ENCODE measurements at regions not wholly inside any gene's neighbourhood (a gene's known extent, or its start where the extent isn't known, plus 50 kb on each side); places are given as distances from the start of the nearest gene placed in this dataset.

DNA sequence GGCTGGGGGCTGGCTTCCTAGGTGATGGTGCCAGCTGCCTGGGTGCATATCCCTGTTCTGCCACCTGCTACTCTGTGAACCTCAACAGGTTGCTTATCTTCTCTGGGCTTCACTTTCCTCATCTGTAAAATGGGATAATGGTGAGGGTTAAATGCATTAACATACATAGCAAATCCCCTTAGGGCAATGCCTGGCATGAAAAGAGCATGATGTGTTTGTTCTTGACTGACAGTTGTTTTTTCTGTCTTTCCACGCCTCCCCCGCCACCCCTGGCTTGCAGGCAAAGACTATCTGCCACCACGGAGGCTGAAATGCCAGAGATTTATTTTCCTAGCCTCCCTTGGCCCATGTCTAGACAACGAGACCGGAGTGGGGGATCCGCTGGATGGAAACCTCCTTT is 280.5 kb downstream of the NSG2 start:
- TF ChIP-seq, protein P1, sequence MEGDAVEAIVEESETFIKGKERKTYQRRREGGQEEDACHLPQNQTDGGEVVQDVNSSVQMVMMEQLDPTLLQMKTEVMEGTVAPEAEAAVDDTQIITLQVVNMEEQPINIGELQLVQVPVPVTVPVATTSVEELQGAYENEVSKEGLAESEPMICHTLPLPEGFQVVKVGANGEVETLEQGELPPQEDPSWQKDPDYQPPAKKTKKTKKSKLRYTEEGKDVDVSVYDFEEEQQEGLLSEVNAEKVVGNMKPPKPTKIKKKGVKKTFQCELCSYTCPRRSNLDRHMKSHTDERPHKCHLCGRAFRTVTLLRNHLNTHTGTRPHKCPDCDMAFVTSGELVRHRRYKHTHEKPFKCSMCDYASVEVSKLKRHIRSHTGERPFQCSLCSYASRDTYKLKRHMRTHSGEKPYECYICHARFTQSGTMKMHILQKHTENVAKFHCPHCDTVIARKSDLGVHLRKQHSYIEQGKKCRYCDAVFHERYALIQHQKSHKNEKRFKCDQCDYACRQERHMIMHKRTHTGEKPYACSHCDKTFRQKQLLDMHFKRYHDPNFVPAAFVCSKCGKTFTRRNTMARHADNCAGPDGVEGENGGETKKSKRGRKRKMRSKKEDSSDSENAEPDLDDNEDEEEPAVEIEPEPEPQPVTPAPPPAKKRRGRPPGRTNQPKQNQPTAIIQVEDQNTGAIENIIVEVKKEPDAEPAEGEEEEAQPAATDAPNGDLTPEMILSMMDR (IDR thresholded peaks at IDR 0.05): no peak
- TF ChIP-seq POLR2AphosphoS5 (IDR thresholded peaks at IDR 0.05; ENCODE audit: low read depth, low read length): no peak
- no peak for TF ChIP-seq SIN3A (IDR thresholded peaks at IDR 0.05; ENCODE audit: borderline replicate concordance, insufficient read depth, low read depth, low read length)
- TF ChIP-seq, protein P2, sequence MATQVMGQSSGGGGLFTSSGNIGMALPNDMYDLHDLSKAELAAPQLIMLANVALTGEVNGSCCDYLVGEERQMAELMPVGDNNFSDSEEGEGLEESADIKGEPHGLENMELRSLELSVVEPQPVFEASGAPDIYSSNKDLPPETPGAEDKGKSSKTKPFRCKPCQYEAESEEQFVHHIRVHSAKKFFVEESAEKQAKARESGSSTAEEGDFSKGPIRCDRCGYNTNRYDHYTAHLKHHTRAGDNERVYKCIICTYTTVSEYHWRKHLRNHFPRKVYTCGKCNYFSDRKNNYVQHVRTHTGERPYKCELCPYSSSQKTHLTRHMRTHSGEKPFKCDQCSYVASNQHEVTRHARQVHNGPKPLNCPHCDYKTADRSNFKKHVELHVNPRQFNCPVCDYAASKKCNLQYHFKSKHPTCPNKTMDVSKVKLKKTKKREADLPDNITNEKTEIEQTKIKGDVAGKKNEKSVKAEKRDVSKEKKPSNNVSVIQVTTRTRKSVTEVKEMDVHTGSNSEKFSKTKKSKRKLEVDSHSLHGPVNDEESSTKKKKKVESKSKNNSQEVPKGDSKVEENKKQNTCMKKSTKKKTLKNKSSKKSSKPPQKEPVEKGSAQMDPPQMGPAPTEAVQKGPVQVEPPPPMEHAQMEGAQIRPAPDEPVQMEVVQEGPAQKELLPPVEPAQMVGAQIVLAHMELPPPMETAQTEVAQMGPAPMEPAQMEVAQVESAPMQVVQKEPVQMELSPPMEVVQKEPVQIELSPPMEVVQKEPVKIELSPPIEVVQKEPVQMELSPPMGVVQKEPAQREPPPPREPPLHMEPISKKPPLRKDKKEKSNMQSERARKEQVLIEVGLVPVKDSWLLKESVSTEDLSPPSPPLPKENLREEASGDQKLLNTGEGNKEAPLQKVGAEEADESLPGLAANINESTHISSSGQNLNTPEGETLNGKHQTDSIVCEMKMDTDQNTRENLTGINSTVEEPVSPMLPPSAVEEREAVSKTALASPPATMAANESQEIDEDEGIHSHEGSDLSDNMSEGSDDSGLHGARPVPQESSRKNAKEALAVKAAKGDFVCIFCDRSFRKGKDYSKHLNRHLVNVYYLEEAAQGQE (IDR thresholded peaks at IDR 0.05; ENCODE audit: insufficient read depth in 1 of 2, low read depth in 2 of 2, low read length in 1 of 2): no peak

All from Panc1 (cell line).